ACC112 (cell line): ENCODE measurements at regions not wholly inside any gene's neighbourhood (a gene's known extent, or its start where the extent isn't known, plus 50 kb on each side); places are given as distances from the start of the nearest gene placed in this dataset.
"Not testable (repeated sequence)": the region's sequence is repeated elsewhere in the genome, so short reads cannot be mapped to it uniquely, and the experiment has no call there.

Experiments
- H2AFZ ChIP-seq: fragments of 200-600 bp; sonication (generic); one replicate; pipeline ENCODE4 v1.6.0; 2017; ENCODE audit warnings: antibody characterized with exemption, low read length; ENCODE audit not compliant: unreplicated experiment
- H3K27ac ChIP-seq: fragments of 200-600 bp; sonication (generic); 2 replicates; pipeline ENCODE4 v1.5.1; 2014; ENCODE audit warnings: low read depth, mild to moderate bottlenecking, antibody characterized with exemption, low read length, moderate library complexity
- H3K27me3 ChIP-seq: fragments of 200-600 bp; sonication (generic); 2 replicates; pipeline ENCODE4 v1.6.1; 2014; ENCODE audit warnings: mild to moderate bottlenecking, antibody characterized with exemption, low read length, moderate library complexity, mixed read lengths; ENCODE audit not compliant: insufficient read depth
- H3K36me3 ChIP-seq: fragments of 200-600 bp; sonication (generic); 2 replicates; pipeline ENCODE4 v1.6.1; 2016; ENCODE audit warnings: mild to moderate bottlenecking, antibody characterized with exemption, low read length, moderate library complexity, mixed read lengths; ENCODE audit not compliant: insufficient read depth
- H3K4me1 ChIP-seq: fragments of 200-600 bp; sonication (generic); one replicate; pipeline ENCODE4 v1.6.1; 2016; ENCODE audit warnings: low read length, mixed read lengths; ENCODE audit not compliant: insufficient read depth, unreplicated experiment, control insufficient read depth
- H3K4me3 ChIP-seq: fragments of 200-600 bp; sonication (generic); 2 replicates; pipeline ENCODE4 v1.5.1; 2014; ENCODE audit warnings: mild to moderate bottlenecking, low read depth, low read length
- H3K79me2 ChIP-seq: fragments of 200-600 bp; sonication (generic); one replicate; pipeline ENCODE4 v1.6.0; 2016; ENCODE audit warnings: low read length; ENCODE audit not compliant: control insufficient read depth, unreplicated experiment, insufficient read depth

DNA sequence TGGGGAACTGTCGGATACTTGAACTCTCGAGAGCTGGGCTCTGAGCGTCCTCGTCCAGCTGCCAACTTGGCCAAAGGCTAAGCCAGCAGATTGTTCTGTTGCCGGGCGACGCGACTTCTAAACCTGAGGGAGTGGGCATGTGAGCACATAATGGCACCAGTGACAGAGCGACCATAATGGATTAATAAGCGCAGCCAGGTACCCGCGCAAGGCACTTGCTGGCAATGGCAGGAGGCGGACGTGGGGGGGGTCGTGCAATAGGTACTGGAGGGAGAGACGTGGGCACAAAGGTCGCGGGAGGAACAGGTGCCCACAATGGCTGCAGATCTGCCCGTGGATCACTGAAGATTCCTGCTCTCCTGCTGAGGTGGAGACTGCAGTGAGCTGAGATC, 1368.7 kb downstream of the CDH12 start:
- not testable (repeated sequence) for H3K27ac ChIP-seq, H3K36me3 ChIP-seq, H3K27me3 ChIP-seq, H3K4me3 ChIP-seq, H3K79me2 ChIP-seq, H3K4me1 ChIP-seq, H2AFZ ChIP-seq

DNA sequence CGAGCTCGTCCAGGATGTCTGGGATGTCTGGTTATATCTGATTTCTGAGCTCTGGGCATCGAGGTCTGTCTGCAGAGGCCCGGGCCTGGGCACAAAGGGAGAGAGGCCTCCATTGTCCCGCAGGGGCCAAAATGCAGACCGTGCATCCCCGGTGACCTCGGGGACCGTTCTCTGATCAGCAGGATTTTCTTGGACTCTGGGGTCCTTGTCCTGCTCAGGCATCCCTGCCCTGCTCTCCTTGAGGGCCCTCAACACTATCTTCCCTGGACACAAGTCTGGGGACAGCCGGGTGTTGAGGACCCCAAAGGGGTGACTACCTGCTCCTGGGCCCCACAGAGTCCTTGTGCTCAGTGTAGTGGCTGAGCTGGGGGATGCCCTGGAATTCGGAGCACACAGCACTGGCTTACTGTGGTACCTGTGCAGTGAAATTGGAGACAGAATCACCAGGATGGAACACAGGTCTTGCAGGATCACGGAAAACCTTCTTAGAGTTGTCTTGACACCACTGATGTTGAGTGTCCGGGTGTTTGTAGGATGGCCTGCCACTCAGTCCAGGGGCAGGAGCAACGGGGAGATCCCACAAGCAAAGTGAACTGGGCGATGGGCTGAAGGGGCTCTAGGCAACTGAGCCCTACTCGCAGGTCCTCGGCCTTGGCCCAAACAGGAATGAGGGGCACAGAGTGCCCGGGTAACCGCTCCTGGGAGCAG, 1369.2 kb downstream of the CDH12 start:
- not testable (repeated sequence) for H3K27me3 ChIP-seq, H3K4me3 ChIP-seq, H3K4me1 ChIP-seq, H3K27ac ChIP-seq, H2AFZ ChIP-seq, H3K36me3 ChIP-seq, H3K79me2 ChIP-seq

DNA sequence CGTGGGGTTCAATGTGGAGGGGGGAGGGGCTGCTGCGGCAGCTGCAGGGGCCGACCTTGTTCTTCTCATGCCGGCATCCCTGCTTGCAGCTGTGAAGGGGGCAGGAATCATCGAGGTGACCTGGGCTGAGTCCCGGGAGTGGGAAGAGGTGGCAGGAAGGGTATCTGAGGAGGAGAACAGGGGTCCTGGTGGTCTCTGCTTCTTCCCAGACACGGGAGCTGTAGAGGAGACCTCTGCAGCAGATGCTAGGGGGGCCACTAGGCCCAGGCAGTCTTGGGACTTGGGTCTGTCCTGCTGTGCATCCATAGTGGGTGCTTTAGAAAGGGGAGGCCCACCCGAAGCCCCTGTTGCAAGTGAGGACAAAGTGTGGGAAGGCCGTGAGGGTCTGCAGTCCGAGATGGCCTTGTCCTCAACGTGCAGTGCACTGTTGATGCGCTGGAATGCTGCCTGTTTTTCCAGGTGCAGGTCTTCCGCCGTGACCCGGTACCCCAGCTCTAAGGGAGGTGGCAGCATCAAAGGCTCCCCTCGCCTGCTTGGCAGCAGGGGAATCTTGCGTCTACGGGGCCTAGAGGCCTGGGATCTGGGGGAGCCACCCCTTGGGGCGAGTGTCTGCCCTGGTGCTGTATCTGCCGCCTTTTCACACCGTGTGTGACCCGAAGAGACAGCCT, 1370.0 kb downstream of the CDH12 start:
- H2AFZ ChIP-seq, H3K4me1 ChIP-seq, H3K79me2 ChIP-seq, H3K27ac ChIP-seq, H3K27me3 ChIP-seq, H3K4me3 ChIP-seq, H3K36me3 ChIP-seq: not testable (repeated sequence)

DNA sequence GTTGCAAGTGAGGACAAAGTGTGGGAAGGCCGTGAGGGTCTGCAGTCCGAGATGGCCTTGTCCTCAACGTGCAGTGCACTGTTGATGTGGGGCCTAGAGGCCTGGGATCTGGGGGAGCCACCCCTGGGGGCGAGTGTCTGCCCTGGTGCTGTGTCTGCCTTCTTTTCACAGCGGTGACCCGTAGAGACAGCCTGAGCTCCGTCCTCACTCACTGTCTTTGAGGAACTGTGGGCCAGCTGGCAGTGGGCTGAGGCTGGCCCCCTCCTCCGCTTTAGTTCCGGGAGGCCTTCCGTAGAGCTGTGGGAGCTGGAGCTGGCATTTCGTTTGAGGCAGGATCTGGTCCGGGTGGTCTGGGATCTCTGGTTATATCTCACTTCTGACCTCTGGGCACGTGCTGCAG, 1370.6 kb downstream of the CDH12 start:
- H3K27ac ChIP-seq, H3K36me3 ChIP-seq, H3K79me2 ChIP-seq, H3K27me3 ChIP-seq, H3K4me3 ChIP-seq, H2AFZ ChIP-seq, H3K4me1 ChIP-seq: not testable (repeated sequence)

DNA sequence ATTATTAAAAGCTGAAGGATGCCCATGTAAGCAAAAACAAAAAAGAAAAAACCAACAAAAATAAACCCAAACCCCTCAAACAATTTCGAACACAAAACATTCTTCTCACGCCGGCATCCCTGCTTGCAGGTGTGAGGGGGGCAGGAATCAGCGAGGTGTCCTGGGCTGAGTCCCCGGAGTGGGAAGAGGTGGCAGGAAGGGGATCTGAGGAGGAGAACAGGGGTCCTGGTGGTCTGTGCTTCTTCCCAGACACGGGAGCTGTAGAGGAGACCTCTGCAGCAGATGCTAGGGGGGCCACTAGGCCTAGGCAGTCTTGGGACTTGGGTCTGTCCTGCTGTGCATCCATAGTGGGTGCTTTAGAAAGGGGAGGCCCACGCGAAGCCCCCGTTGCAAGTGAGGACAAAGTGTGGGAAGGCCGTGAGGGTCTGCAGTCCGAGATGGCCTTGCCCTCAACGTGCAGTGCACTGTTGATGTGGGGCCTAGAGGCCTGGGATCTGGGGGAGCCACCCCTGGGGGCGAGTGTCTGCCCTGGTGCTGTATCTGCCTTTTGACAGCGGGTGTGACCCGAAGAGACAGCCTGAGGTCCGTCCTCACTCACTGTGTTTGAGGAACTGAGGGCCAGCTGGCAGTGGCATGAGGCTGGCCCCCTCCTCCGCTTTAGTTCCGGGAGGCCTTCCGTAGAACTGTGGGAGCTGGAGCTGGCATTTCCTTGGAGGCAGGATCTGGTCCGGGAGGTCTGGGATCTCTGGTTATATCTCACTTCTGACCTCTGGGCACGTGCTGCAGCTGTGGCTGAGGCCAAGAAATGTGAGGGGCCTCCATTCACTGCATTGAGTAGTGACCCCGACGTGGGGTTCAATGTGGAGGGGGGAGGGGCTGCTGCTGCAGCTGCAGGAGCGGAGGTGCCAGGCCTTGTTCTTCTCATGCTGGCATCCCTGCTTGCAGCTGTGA, 1371.5 kb downstream of the CDH12 start:
- H2AFZ ChIP-seq, H3K27ac ChIP-seq, H3K36me3 ChIP-seq, H3K4me3 ChIP-seq, H3K79me2 ChIP-seq, H3K4me1 ChIP-seq, H3K27me3 ChIP-seq: not testable (repeated sequence)

DNA sequence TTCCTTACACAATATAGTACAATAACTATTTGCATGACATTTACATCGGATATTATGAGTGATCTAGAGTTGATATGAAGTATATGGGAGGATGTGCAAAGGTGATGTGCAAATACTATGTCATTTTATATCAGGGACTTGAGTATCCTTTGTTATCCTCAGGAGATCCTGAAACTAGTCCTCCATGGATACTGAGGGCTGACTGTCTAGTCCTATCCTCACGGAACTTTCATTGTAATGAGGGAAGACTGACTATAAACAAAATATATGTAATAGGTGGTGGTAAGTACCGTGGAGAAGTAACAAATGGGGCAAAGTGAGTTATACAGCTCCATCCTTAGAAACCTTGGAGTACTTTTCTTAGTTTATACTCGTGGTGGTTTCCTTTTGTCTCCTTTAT, 1373.1 kb downstream of the CDH12 start:
- H3K79me2 ChIP-seq, H3K27ac ChIP-seq, H3K27me3 ChIP-seq, H2AFZ ChIP-seq, H3K4me3 ChIP-seq, H3K36me3 ChIP-seq, H3K4me1 ChIP-seq: not testable (repeated sequence)

DNA sequence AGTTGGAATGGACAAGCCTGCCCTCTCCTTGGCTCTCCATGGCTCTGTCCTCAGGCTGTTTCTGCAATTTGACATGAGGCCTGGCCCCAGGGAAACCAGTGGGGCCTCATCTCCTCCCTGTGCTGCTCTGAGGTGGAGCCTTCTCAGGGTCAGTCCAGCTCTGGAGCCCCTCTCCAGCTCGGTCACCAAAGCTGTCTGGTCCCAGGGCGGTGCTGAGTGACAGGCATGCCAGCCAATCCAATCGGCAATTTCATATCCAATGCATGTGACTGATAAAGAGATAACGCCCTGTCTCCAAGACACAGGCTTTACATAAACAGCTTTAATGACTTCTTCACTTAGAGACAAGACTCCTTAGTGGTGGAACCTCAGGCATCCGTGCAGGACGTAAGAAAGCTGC, 1379.2 kb downstream of the CDH12 start:
- not testable (repeated sequence) for H3K27ac ChIP-seq, H3K4me3 ChIP-seq, H3K79me2 ChIP-seq, H3K4me1 ChIP-seq, H2AFZ ChIP-seq, H3K27me3 ChIP-seq, H3K36me3 ChIP-seq

DNA sequence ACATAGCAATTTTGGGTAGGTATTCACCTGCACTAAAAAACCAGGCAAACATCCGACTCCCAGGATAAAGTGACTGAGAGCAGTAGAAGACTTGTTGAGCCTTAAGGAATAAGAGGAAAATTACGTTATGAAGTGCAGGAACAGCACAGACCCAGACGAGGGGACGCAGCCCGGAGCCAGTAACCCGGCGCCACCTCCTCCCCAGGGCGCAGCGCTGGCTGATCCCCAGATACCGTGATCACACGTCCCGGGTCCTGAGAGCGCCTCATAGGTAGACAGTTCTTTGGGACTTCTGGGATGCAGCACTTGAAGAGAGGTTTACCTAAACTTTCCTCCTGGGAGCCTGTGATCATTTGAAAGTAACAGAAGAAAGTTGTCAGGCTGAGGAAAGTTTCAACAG, 1379.7 kb downstream of the CDH12 start:
- H3K36me3 ChIP-seq, H3K4me1 ChIP-seq, H3K27me3 ChIP-seq, H3K4me3 ChIP-seq, H3K27ac ChIP-seq, H2AFZ ChIP-seq, H3K79me2 ChIP-seq: not testable (repeated sequence)

DNA sequence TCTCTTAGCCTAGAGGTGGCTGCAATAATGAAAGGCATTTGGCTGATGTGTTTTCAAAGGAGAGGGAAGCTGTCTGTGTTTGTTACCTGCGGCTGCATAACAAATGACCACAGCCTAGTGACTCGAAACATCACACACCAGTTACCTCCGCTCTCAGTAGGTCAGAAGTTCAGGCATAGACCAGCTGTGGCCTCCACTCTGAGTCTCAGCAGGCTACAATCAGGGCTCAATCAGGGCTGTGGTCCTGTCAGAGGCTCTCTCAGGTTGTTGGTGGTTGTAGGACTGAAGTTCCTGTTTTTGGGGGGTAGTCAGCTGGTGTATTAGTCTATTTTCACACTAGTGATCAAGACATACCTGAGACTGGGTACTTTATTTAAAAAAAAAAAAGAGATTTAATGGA, 1381.5 kb downstream of the CDH12 start:
- H3K4me1 ChIP-seq, H3K27ac ChIP-seq, H2AFZ ChIP-seq, H3K36me3 ChIP-seq, H3K79me2 ChIP-seq, H3K27me3 ChIP-seq, H3K4me3 ChIP-seq: not testable (repeated sequence)

DNA sequence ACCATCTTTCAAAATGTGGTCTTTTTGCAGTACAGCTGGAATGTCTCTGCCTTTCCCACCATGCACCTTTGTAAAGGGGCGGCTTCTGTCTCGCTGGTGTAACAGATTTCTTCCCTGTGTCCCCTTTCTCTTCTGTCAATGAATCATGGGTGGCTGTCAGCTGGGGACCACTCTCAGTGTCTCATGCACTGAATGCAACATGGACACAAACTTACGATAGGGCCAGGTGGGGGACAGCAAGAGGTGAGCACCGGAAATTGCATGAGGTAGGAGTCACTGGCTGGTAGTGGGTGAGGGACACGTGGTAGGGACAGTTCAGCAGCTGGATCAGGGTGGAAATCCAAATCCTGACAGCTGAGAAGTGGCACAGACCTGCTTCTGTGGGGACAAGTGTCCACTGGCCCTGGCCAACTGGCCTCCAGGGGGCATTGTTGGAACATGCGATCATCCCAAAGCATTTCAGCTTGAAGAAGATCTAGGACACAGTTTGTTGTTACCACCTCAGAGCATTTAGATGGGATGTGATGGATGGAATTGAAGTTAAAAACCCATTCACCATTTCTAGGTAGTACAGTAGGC, 1383.5 kb downstream of the CDH12 start:
- H2AFZ ChIP-seq, H3K27ac ChIP-seq, H3K4me1 ChIP-seq, H3K4me3 ChIP-seq, H3K36me3 ChIP-seq, H3K79me2 ChIP-seq, H3K27me3 ChIP-seq: not testable (repeated sequence)
